ENCODE measurements at regions not wholly inside any gene's neighbourhood (a gene's known extent, or its start where the extent isn't known, plus 50 kb on each side); places are given as distances from the start of the nearest gene placed in this dataset.
"Not testable (repeated sequence)": the region's sequence is repeated elsewhere in the genome, so short reads cannot be mapped to it uniquely, and the experiment has no call there.

DNA sequence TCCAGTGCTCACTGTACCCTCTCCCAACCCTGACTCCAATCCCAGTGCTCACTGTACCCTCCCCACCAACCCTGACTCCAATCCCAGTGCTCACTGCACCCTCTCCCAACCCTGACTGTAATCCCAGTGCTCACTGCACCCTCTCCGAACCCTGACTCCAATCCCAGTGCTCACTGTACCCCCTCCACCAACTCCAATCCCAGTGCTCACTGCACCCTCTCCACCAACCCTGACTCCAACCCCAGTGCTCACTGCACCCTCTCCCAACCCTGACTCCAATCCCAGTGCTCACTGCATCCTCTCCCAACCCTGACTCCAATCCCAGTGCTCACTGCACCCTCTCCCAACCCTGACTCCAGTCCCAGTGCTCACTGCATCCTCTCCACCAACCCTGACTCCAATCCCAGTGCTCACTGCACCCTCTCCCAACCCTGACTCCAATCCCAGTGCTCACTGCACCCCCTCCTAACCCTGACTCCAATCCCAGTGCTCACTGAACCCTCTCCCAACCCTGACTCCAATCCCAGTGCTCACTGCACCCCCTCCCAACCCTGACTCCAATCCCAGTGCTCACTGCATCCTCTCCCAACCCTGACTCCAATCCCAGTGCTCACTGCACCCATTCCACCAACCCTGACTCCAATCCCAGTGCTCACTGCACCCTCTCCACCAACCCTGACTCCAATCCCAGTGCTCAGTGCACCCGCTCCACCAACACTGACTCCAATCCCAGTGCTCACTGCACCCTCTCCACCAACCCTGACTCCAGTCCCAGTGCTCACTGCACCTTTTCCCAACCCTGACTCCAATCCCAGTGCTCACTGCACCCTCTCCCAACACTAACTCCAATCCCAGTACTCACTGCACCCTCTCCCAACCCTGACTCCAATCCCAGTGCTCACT lies 136.3 kb upstream of the ZNF618 start:
- TF ChIP-seq, protein P1, sequence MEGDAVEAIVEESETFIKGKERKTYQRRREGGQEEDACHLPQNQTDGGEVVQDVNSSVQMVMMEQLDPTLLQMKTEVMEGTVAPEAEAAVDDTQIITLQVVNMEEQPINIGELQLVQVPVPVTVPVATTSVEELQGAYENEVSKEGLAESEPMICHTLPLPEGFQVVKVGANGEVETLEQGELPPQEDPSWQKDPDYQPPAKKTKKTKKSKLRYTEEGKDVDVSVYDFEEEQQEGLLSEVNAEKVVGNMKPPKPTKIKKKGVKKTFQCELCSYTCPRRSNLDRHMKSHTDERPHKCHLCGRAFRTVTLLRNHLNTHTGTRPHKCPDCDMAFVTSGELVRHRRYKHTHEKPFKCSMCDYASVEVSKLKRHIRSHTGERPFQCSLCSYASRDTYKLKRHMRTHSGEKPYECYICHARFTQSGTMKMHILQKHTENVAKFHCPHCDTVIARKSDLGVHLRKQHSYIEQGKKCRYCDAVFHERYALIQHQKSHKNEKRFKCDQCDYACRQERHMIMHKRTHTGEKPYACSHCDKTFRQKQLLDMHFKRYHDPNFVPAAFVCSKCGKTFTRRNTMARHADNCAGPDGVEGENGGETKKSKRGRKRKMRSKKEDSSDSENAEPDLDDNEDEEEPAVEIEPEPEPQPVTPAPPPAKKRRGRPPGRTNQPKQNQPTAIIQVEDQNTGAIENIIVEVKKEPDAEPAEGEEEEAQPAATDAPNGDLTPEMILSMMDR (IDR thresholded peaks at IDR 0.05; ENCODE audit: poor library complexity, severe bottlenecking) = not testable (repeated sequence)
- TF ChIP-seq, protein P2, sequence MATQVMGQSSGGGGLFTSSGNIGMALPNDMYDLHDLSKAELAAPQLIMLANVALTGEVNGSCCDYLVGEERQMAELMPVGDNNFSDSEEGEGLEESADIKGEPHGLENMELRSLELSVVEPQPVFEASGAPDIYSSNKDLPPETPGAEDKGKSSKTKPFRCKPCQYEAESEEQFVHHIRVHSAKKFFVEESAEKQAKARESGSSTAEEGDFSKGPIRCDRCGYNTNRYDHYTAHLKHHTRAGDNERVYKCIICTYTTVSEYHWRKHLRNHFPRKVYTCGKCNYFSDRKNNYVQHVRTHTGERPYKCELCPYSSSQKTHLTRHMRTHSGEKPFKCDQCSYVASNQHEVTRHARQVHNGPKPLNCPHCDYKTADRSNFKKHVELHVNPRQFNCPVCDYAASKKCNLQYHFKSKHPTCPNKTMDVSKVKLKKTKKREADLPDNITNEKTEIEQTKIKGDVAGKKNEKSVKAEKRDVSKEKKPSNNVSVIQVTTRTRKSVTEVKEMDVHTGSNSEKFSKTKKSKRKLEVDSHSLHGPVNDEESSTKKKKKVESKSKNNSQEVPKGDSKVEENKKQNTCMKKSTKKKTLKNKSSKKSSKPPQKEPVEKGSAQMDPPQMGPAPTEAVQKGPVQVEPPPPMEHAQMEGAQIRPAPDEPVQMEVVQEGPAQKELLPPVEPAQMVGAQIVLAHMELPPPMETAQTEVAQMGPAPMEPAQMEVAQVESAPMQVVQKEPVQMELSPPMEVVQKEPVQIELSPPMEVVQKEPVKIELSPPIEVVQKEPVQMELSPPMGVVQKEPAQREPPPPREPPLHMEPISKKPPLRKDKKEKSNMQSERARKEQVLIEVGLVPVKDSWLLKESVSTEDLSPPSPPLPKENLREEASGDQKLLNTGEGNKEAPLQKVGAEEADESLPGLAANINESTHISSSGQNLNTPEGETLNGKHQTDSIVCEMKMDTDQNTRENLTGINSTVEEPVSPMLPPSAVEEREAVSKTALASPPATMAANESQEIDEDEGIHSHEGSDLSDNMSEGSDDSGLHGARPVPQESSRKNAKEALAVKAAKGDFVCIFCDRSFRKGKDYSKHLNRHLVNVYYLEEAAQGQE (IDR thresholded peaks at IDR 0.05; ENCODE audit: borderline replicate concordance) = not testable (repeated sequence)
- not testable (repeated sequence) for TF ChIP-seq RAD21 (conservative IDR thresholded peaks at IDR 0.05); EZH2 (IDR thresholded peaks at IDR 0.05; ENCODE audit: borderline replicate concordance, insufficient read depth, low read length, poor library complexity, severe bottlenecking); POLR2AphosphoS5 (IDR thresholded peaks at IDR 0.05); SMC3 (conservative IDR thresholded peaks at IDR 0.05; ENCODE audit: poor library complexity)

Data from neural cell (in vitro differentiated cells).